K562 (cell line): ENCODE measurements at regions not wholly inside any gene's neighbourhood (a gene's known extent, or its start where the extent isn't known, plus 50 kb on each side); places are given as distances from the start of the nearest gene placed in this dataset.

ENCODE experiments used
- ATAC-seq: fragments of 200-7000 bp; cut with Tn5 transposase; 3 replicates; pipeline ENCODE4 v1.9.1; 2020; ENCODE audit warnings: moderate library complexity
- BruUV-seq: library from RNA; stranded (reverse); fragments of 400-500 nt; replicated peaks from 2 replicates; lab custom pipeline; 2021; lab: Mats Ljungman, UMichigan
- CTCF ChIA-PET: fragments of 300-600 bp; formaldehyde crosslinking; extraction: SDS; loops from one replicate; lab custom pipeline; 2021; ENCODE audit warnings: low intra/inter-chr PET ratio; lab: Yijun Ruan, JAX
- POLR2A ChIA-PET: fragments of 300-600, 350-650 bp; sonication (Branson Sonifier 250); formaldehyde crosslinking; extraction: SDS; loops from one replicate; lab custom pipeline; 2021; ENCODE audit warnings: antibody characterized with exemption, inconsistent platforms; lab: Yijun Ruan, JAX
- DNase-seq, 4 experiments: peaks; one replicate each; pipeline versions ENCODE4 v3.0.0 to v3.0.0-alpha.2; 2011 to 2018; ENCODE audit warnings: low spot score in 3 of 4, mixed read lengths in 3 of 4; ENCODE audit errors: extremely low read depth in 1 of 4
- FAIRE-seq: peaks from 2 replicates; lab custom pipeline; 2011; peaks lifted over from hg19 to GRCh38; lab: Jason Lieb, UNC
- H2AFZ ChIP-seq: 2 replicates; pipeline ENCODE4 v1.6.0; 2011; ENCODE audit warnings: low read depth, low read length, control low read depth, inconsistent platforms
- H3K27ac ChIP-seq: fragments of 200-600 bp; 3 replicates; pipeline ENCODE4 v1.8.0; 2011; ENCODE audit warnings: low read depth, mild to moderate bottlenecking, control low read depth, inconsistent platforms, low read length, moderate library complexity, mixed read lengths; ENCODE audit errors: extremely low read depth
- H3K27me3 ChIP-seq, 2 experiments: fragments of 300-600 bp in 1 of 2; 2 replicates in 1 of 2; 3 replicates in 1 of 2; pipeline versions ENCODE4 v1.6.0 to v1.8.0; 2011; ENCODE audit warnings: inconsistent platforms in 2 of 2, low read length in 2 of 2, mild to moderate bottlenecking in 1 of 2, mixed read lengths in 1 of 2, moderate library complexity in 1 of 2; ENCODE audit not compliant: control insufficient read depth in 2 of 2, insufficient read depth in 2 of 2
- H3K36me3 ChIP-seq: fragments of 300-600 bp; 3 replicates; pipeline ENCODE4 v1.8.0; 2011; ENCODE audit warnings: mild to moderate bottlenecking, low read length, inconsistent platforms; ENCODE audit not compliant: control insufficient read depth, insufficient read depth
- H3K4me1 ChIP-seq, 2 experiments: fragments of 200-600 bp in 1 of 2; replicated peaks in 1 of 2; 2 replicates in 1 of 2; 3 replicates in 1 of 2; pipeline versions ENCODE4 v1.5.1 to v1.8.0; 2011; ENCODE audit warnings: inconsistent platforms in 2 of 2, low read length in 2 of 2, mild to moderate bottlenecking in 1 of 2, mixed read lengths in 1 of 2, moderate library complexity in 1 of 2; ENCODE audit not compliant: control insufficient read depth in 2 of 2, insufficient read depth in 2 of 2
- H3K4me2 ChIP-seq: 2 replicates; pipeline ENCODE4 v1.6.1; 2011; ENCODE audit warnings: low read length, control low read depth, inconsistent platforms, mixed read lengths; ENCODE audit not compliant: insufficient read depth
- H3K4me3 ChIP-seq: fragments of 200-600 bp; sonication (generic), shearing (Covaris generic); 2 replicates; pipeline ENCODE4 v1.5.1; 2016; ENCODE audit warnings: control low read depth, inconsistent platforms
- H3K79me2 ChIP-seq: fragments of 200-600 bp; 3 replicates; pipeline ENCODE4 v1.8.0; 2011; ENCODE audit warnings: low read length, inconsistent platforms; ENCODE audit not compliant: control insufficient read depth, insufficient read depth
- H3K9ac ChIP-seq, 2 experiments: 2 replicates each; pipeline versions ENCODE4 v1.6.0 to v1.6.1; 2011; ENCODE audit warnings: low read depth in 2 of 2, low read length in 2 of 2, control low read depth in 1 of 2, inconsistent platforms in 1 of 2, mild to moderate bottlenecking in 1 of 2, mixed read lengths in 1 of 2; ENCODE audit not compliant: insufficient read depth in 1 of 2
- H3K9me1 ChIP-seq: one replicate; pipeline ENCODE4 v1.6.0; 2011; ENCODE audit warnings: inconsistent platforms, mild to moderate bottlenecking, low read length, moderate library complexity; ENCODE audit not compliant: control insufficient read depth, insufficient read depth
- H3K9me3 ChIP-seq: replicated peaks from 2 replicates; pipeline ENCODE4 v1.5.1; 2011; ENCODE audit warnings: low read depth, low read length, inconsistent platforms; ENCODE audit not compliant: control insufficient read depth, insufficient read depth
- H4K20me1 ChIP-seq: replicated peaks from 2 replicates; pipeline ENCODE4 v1.6.1; 2011; ENCODE audit warnings: low read length, inconsistent platforms, mixed read lengths; ENCODE audit not compliant: control insufficient read depth, insufficient read depth
- MGA ChIP-seq: fragments of 450-650 bp; IDR thresholded peaks from 2 replicates; pipeline ENCODE4 v1.6.1; 2016; ENCODE audit warnings: mild to moderate bottlenecking, moderate library complexity
- WGBS: fragments of 100-300 bp; shearing (Covaris generic); methylation state at CpG from one replicate; pipeline ENCODE4 v1.1.6; 2016; ENCODE audit warnings: low coverage, mixed read lengths; ENCODE audit not compliant: insufficient coverage; ENCODE audit errors: missing lambda C conversion rate; 5-methylcytosine and 5-hydroxymethylcytosine counted together
- in situ Hi-C: fragments of 300-500 bp; cut with MboI; formaldehyde crosslinking; loops from 4 replicates; pipeline ENCODE4 v1.15.0; 2018; ENCODE audit warnings: inconsistent platforms, mixed read lengths
- intact Hi-C: fragments of 100-400 bp; cut with micrococcal nuclease; formaldehyde crosslinking; loops from 2 replicates; pipeline ENCODE4 v1.14.2; 2022

GRCh38 chr3:34034840-34035239, 236.4 kb downstream of the PDCD6IP start:
- 3% methylated on average over 2 of the region's 2 CpGs for WGBS
- POLR2A ChIA-PET, result interaction anchor here (1.2 kb wide), 1 partner anchor 13 kb away, joined by 4 read pairs; no protein-coding TSS in a partner anchor
- in situ Hi-C loops, result no loop called here
- 0 out of 2 replicates have a peak, but pooled peaks cover 9% of the 10 kb centered on the region for H4K20me1 ChIP-seq
- intact Hi-C loops, result no loop called here
- no peak overlapping the region for H3K9ac ChIP-seq
- no peak for ATAC-seq
- H3K4me1 ChIP-seq, result peaks cover 0 to 8% of the 10 kb centered on the region in 2 experiments; a peak in 3 of 5 replicates
- CTCF ChIA-PET, result no interaction called here
- BruUV-seq, result no TSS peak
- no peaks in the 10 kb centered on the region for H3K9me1 ChIP-seq
- H3K27me3 ChIP-seq, result no peaks in the 10 kb centered on the region
- no peak overlapping the region for H3K4me2 ChIP-seq
- no peak overlapping the region for H3K4me3 ChIP-seq
- no peak for DNase-seq
- FAIRE-seq, result no peak
- H2AFZ ChIP-seq, result no peak overlapping the region
- H3K36me3 ChIP-seq, result no peaks in the 10 kb centered on the region
- H3K79me2 ChIP-seq, result no peaks in the 10 kb centered on the region
- H3K27ac ChIP-seq, result no peak overlapping the region
- H3K9me3 ChIP-seq, result no peaks in the 10 kb centered on the region
- no peak for TF ChIP-seq MGA
